H1 (cell line): ENCODE measurements at regions not wholly inside any gene's neighbourhood (a gene's known extent, or its start where the extent isn't known, plus 50 kb on each side); places are given as distances from the start of the nearest gene placed in this dataset.
A peak's percentile ranks its signal among the peaks of the same experiment; 100 is the strongest.

ENCODE experiments used
- CTCF ChIA-PET: fragments of 300-600 bp; sonication (Branson Sonifier 250); formaldehyde crosslinking; loops from one replicate; lab custom pipeline; 2021; ENCODE audit not compliant: partially characterized antibody; lab: Charles Lee
- POLR2A ChIA-PET: fragments of 300-600 bp; sonication (Branson Sonifier 250); formaldehyde crosslinking; loops from one replicate; lab custom pipeline; 2021; ENCODE audit warnings: inconsistent platforms; ENCODE audit not compliant: partially characterized antibody; lab: Charles Lee
- DNase-seq, 2 experiments: peaks; one replicate each; pipeline versions ENCODE4 v3.0.0 to v3.0.0-alpha.2; 2010 to 2022; ENCODE audit warnings: low spot score in 2 of 2, low read depth in 1 of 2, mixed read lengths in 1 of 2
- FAIRE-seq: peaks from 2 replicates; lab custom pipeline; 2011; peaks lifted over from hg19 to GRCh38; lab: Jason Lieb, UNC
- H2AFZ ChIP-seq: 2 replicates; pipeline ENCODE4 v1.8.1; 2012; ENCODE audit warnings: low read length, inconsistent platforms
- H2AK5ac ChIP-seq: 2 replicates; pipeline ENCODE4 v1.6.1; 2013; ENCODE audit warnings: low read depth, low read length
- H2BK120ac ChIP-seq: replicated peaks from 2 replicates; pipeline ENCODE3; 2013; ENCODE audit warnings: low read depth, low read length, inconsistent platforms
- H2BK12ac ChIP-seq: 2 replicates; pipeline ENCODE4 v1.6.1; 2013; ENCODE audit warnings: low read depth, low read length
- H2BK15ac ChIP-seq: 2 replicates; pipeline ENCODE4 v1.6.1; 2013; ENCODE audit warnings: low read length
- H2BK20ac ChIP-seq: 2 replicates; pipeline ENCODE4 v1.6.1; 2013; ENCODE audit warnings: low read length
- H2BK5ac ChIP-seq: 2 replicates; pipeline ENCODE4 v1.6.1; 2013; ENCODE audit warnings: low read depth, low read length
- H3K14ac ChIP-seq: 2 replicates; pipeline ENCODE4 v1.6.1; 2013; ENCODE audit warnings: inconsistent platforms; ENCODE audit not compliant: insufficient read length
- H3K18ac ChIP-seq: 2 replicates; pipeline ENCODE4 v1.6.1; 2013; ENCODE audit warnings: low read length; ENCODE audit errors: extremely low read depth
- H3K23ac ChIP-seq: 2 replicates; pipeline ENCODE4 v1.6.1; 2013; ENCODE audit warnings: inconsistent platforms; ENCODE audit not compliant: insufficient read length
- H3K23me2 ChIP-seq: 2 replicates; pipeline ENCODE4 v1.6.1; 2013; ENCODE audit warnings: low read depth, low read length
- H3K27ac ChIP-seq: 2 replicates; pipeline ENCODE4 v1.6.1; 2011; ENCODE audit warnings: low read depth, low read length, inconsistent platforms
- H3K27me3 ChIP-seq, 4 experiments: replicated peaks in 1 of 4; 1 replicate in 1 of 4; 2 replicates in 3 of 4; pipeline versions ENCODE4 v1.6.1 to v1.8.1; 2011 to 2013; ENCODE audit warnings: low read length in 3 of 4, mild to moderate bottlenecking in 3 of 4, inconsistent platforms in 2 of 4, mixed read lengths in 2 of 4, moderate library complexity in 1 of 4; ENCODE audit not compliant: control insufficient read depth in 3 of 4, insufficient read depth in 3 of 4; ENCODE audit errors: extremely low read depth in 1 of 4
- H3K36me3 ChIP-seq, 4 experiments: 2 replicates each; pipeline versions ENCODE4 v1.6.1 to v1.8.1; 2011 to 2013; ENCODE audit warnings: mild to moderate bottlenecking in 4 of 4, low read length in 3 of 4, moderate library complexity in 2 of 4, control low read depth in 1 of 4, inconsistent platforms in 1 of 4; ENCODE audit not compliant: insufficient read depth in 4 of 4, control insufficient read depth in 2 of 4
- H3K4ac ChIP-seq: replicated peaks from 2 replicates; pipeline ENCODE3; 2013; ENCODE audit warnings: low read length, low read depth, mixed read lengths, inconsistent platforms; ENCODE audit not compliant: insufficient read length
- H3K4me1 ChIP-seq, 4 experiments: replicated peaks in 1 of 4; 1 replicate in 1 of 4; 2 replicates in 3 of 4; pipeline versions ENCODE4 v1.6.1 to v1.8.1; 2011 to 2013; ENCODE audit warnings: low read length in 3 of 4, inconsistent platforms in 2 of 4, mixed read lengths in 1 of 4; ENCODE audit not compliant: insufficient read depth in 4 of 4, control insufficient read depth in 3 of 4
- H3K4me2 ChIP-seq, 2 experiments: 2 replicates each; pipeline versions ENCODE4 v1.6.1 to v1.8.1; 2011 to 2013; ENCODE audit warnings: low read depth in 2 of 2, low read length in 2 of 2, control low read depth in 1 of 2, inconsistent platforms in 1 of 2, mild to moderate bottlenecking in 1 of 2; ENCODE audit not compliant: insufficient read depth in 1 of 2
- H3K4me3 ChIP-seq, 4 experiments: fragments of 200-600, 300-600 bp in 1 of 4; sonication (generic), shearing (Covaris generic), sonication (Bioruptor Twin) in 1 of 4; 2 replicates each; pipeline versions ENCODE4 v1.5.1 to v1.8.1; 2011 to 2016; ENCODE audit warnings: low read length in 4 of 4, low read depth in 3 of 4, control low read depth in 2 of 4, inconsistent platforms in 2 of 4, mild to moderate bottlenecking in 2 of 4, mixed read lengths in 1 of 4, moderate library complexity in 1 of 4; ENCODE audit not compliant: insufficient read depth in 2 of 4; ENCODE audit errors: extremely low read depth in 1 of 4
- H3K56ac ChIP-seq: replicated peaks from 2 replicates; pipeline ENCODE3; 2013; ENCODE audit warnings: low read depth, mild to moderate bottlenecking, mixed read lengths, low read length, inconsistent platforms; ENCODE audit not compliant: insufficient read length
- H3K79me1 ChIP-seq: 2 replicates; pipeline ENCODE4 v1.6.1; 2013; ENCODE audit warnings: low read depth, low read length, control low read depth
- H3K79me2 ChIP-seq, 2 experiments: 2 replicates each; pipeline versions ENCODE4 v1.6.1 to v1.8.1; 2012 to 2013; ENCODE audit warnings: low read length in 2 of 2, mild to moderate bottlenecking in 2 of 2, inconsistent platforms in 1 of 2; ENCODE audit not compliant: insufficient read depth in 2 of 2, control insufficient read depth in 1 of 2
- H3K9ac ChIP-seq, 4 experiments: replicated peaks in 1 of 4; 1 replicate in 1 of 4; 2 replicates in 3 of 4; pipeline versions ENCODE4 v1.6.1 to v1.8.1; 2011 to 2013; ENCODE audit warnings: low read depth in 3 of 4, low read length in 3 of 4, control low read depth in 2 of 4, mild to moderate bottlenecking in 2 of 4, moderate library complexity in 2 of 4, inconsistent platforms in 1 of 4; ENCODE audit errors: extremely low read depth in 1 of 4
- H3K9me3 ChIP-seq, 2 experiments: 2 replicates each; pipeline versions ENCODE4 v1.6.1 to v1.8.1; 2012 to 2013; ENCODE audit warnings: mild to moderate bottlenecking in 2 of 2, moderate library complexity in 2 of 2, control low read depth in 1 of 2, inconsistent platforms in 1 of 2, low read depth in 1 of 2, low read length in 1 of 2, mixed read lengths in 1 of 2; ENCODE audit not compliant: insufficient read depth in 2 of 2
- H4K20me1 ChIP-seq, 2 experiments: replicated peaks in 1 of 2; 2 replicates each; pipeline versions ENCODE3 to v1.8.1; 2011 to 2013; ENCODE audit warnings: inconsistent platforms in 2 of 2, low read length in 2 of 2, mild to moderate bottlenecking in 1 of 2; ENCODE audit not compliant: insufficient read depth in 2 of 2, control insufficient read depth in 1 of 2
- H4K5ac ChIP-seq: 2 replicates; pipeline ENCODE4 v1.6.1; 2013; ENCODE audit warnings: low read length, low read depth, mixed read lengths, inconsistent platforms; ENCODE audit not compliant: insufficient read length
- H4K8ac ChIP-seq: 2 replicates; pipeline ENCODE4 v1.8.0; 2013; ENCODE audit warnings: mild to moderate bottlenecking, moderate library complexity, low read length, inconsistent platforms; ENCODE audit not compliant: insufficient read depth; ENCODE audit errors: extremely low read depth
- H4K91ac ChIP-seq: replicated peaks from 2 replicates; pipeline ENCODE3; 2013; ENCODE audit warnings: low read length, mixed read lengths, inconsistent platforms; ENCODE audit not compliant: insufficient read length
- BRCA1 ChIP-seq: IDR thresholded peaks from 2 replicates; pipeline ENCODE4 v1.6.1; 2012; ENCODE audit warnings: low read depth, low read length, improper control_type of control experiment
- CHD1 ChIP-seq: IDR thresholded peaks from 2 replicates; pipeline ENCODE4 v1.6.1; 2012; ENCODE audit warnings: low read depth, low read length, improper control_type of control experiment
- CREB1 ChIP-seq: IDR thresholded peaks from 2 replicates; pipeline ENCODE4 v1.6.1; 2012; ENCODE audit warnings: inconsistent platforms
- EP300 ChIP-seq, 2 experiments: IDR thresholded peaks; 1 replicate in 1 of 2; 2 replicates in 1 of 2; pipeline ENCODE4 v1.6.1; 2011 to 2012; ENCODE audit warnings: low read depth in 2 of 2, low read length in 2 of 2, mild to moderate bottlenecking in 2 of 2, borderline replicate concordance in 1 of 2, inconsistent platforms in 1 of 2, moderate library complexity in 1 of 2
- HDAC2 ChIP-seq, 2 experiments: fragments of 300-600 bp in 1 of 2; sonication (generic) in 1 of 2; IDR thresholded peaks; 2 replicates each; pipeline ENCODE4 v1.6.1; 2011 to 2012; ENCODE audit warnings: low read depth in 2 of 2, low read length in 2 of 2, mild to moderate bottlenecking in 2 of 2, moderate library complexity in 2 of 2, borderline replicate concordance in 1 of 2, inconsistent platforms in 1 of 2
- RAD21 ChIP-seq, 2 experiments: IDR thresholded peaks in 1 of 2; conservative IDR thresholded peaks in 1 of 2; 2 replicates each; pipeline ENCODE4 v1.6.1; 2011; ENCODE audit warnings: low read depth in 2 of 2, low read length in 2 of 2, improper control_type of control experiment in 1 of 2, inconsistent platforms in 1 of 2, mild to moderate bottlenecking in 1 of 2, moderate library complexity in 1 of 2
- RXRA ChIP-seq: IDR thresholded peaks from 2 replicates; pipeline ENCODE4 v1.6.1; 2011; ENCODE audit warnings: low read depth, mild to moderate bottlenecking, low read length, moderate library complexity; ENCODE audit not compliant: insufficient read depth
- SIN3A ChIP-seq, 2 experiments: IDR thresholded peaks in 1 of 2; conservative IDR thresholded peaks in 1 of 2; 2 replicates each; pipeline ENCODE4 v1.6.1; 2011 to 2012; ENCODE audit warnings: low read length in 2 of 2, improper control_type of control experiment in 1 of 2, low read depth in 1 of 2, mild to moderate bottlenecking in 1 of 2
- WGBS, 2 experiments: shearing (Covaris generic) in 1 of 2; methylation state at CpG; one replicate each; pipeline versions ENCODE4 v1.1.6 to v1.1.7; 2013 to 2015; ENCODE audit warnings: low lambda C conversion rate in 2 of 2, mixed read lengths in 2 of 2, inconsistent platforms in 1 of 2, low coverage in 1 of 2, missing lambda C conversion rate in 1 of 2; ENCODE audit not compliant: insufficient replicate concordance in 2 of 2, insufficient coverage in 1 of 2, insufficient read length in 1 of 2; ENCODE audit errors: extremely low coverage in 1 of 2, missing lambda C conversion rate in 1 of 2; 5-methylcytosine and 5-hydroxymethylcytosine counted together

DNA sequence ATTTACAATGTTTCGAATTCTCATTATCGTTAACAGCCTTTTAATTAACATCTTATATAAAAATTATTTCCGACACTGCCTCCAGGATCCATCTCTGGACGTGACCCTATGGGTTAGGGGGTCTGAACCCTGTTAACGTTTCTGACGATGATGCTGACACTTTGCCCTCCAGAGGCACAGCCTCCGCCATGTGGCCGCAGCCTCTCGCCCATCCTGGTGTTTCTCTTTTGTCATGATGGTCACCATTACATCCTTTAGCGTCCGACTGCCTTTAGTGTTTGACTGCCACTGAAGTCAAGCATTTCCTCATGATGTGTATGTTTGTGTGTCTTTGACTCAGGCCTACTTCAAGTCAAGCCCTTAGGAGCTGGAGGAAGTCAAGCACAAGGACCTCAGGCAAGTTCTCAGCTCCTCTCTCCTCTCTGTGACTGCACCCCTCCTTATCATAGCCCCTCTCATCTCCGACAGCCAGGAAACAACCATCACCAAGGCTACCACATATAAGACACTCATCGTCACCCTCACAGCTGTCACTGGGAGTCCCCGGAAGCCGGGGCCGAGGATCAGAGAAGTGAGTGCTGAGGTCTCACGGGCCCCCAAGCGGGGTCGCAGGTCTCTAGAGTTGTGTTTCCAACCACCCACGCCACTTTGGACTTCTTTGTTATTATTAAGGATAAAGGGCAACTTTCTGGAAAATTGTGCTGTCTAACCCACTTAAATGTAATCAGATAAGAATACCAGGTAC is 96.1 kb upstream of the PPP2R2D start:
- no peak overlapping the region for H2BK5ac ChIP-seq
- H2BK20ac ChIP-seq = 0 out of 2 replicates have a peak overlapping the region, but pooled peaks have one; percentile 5
- H2AFZ ChIP-seq = no peak overlapping the region
- no peak overlapping the region for H3K4ac ChIP-seq
- H3K14ac ChIP-seq = no peak overlapping the region
- H2BK120ac ChIP-seq = no peak overlapping the region
- H4K20me1 ChIP-seq = no peaks in the 10 kb centered on the region
- H3K23ac ChIP-seq = no peak overlapping the region
- no peak overlapping the region for H3K56ac ChIP-seq
- no peak overlapping the region for H3K4me2 ChIP-seq
- no peak overlapping the region for H3K9ac ChIP-seq
- 92% methylated on average over 20 of the region's 20 CpGs; no CpG with 5 or more reads in 1 of the 2 experiments for WGBS, 2 experiments
- FAIRE-seq = no peak
- POLR2A ChIA-PET = no interaction called here
- H3K36me3 ChIP-seq = no peaks in the 10 kb centered on the region
- no peak overlapping the region for H2BK15ac ChIP-seq
- peaks cover under 1% of the 10 kb centered on the region in 2 experiments; a peak in 1 of 4 replicates for H3K9me3 ChIP-seq
- H4K91ac ChIP-seq = no peak overlapping the region
- H4K8ac ChIP-seq = no peak overlapping the region
- H2BK12ac ChIP-seq = peak overlapping the region; percentile 30; the same call in 1 of the 2 replicates
- no peaks in the 10 kb centered on the region for H3K79me2 ChIP-seq
- H3K18ac ChIP-seq = no peak overlapping the region
- DNase-seq = peak in 1 of 2 experiments; percentile 31
- H3K4me1 ChIP-seq = peaks cover 0 to 5% (median 1%) of the 10 kb centered on the region in 4 experiments; a peak in 3 of 7 replicates
- H3K4me3 ChIP-seq = no peak overlapping the region
- H3K27ac ChIP-seq = no peak overlapping the region
- H3K23me2 ChIP-seq = no peaks in the 10 kb centered on the region
- 0 out of 2 replicates have a peak overlapping the region, but pooled peaks have one; percentile 10 for H2AK5ac ChIP-seq
- no peaks in the 10 kb centered on the region; a peak in 1 of 7 replicates for H3K27me3 ChIP-seq
- H3K79me1 ChIP-seq = no peaks in the 10 kb centered on the region
- H4K5ac ChIP-seq = no peak overlapping the region
- CTCF ChIA-PET = interaction anchor here (0.7 to 2.4 kb wide), 7 partner anchors 12 to 138 kb away, joined by 3 to 7 read pairs (median 4); no protein-coding TSS in a partner anchor
- TF ChIP-seq SIN3A (conservative IDR thresholded peaks at IDR 0.05 in 1 of 2, IDR thresholded peaks at IDR 0.05 in 1 of 2; ENCODE audit: low read depth in 1 of 2, low read length in 2 of 2) = no peak
- TF ChIP-seq HDAC2 (IDR thresholded peaks at IDR 0.05; ENCODE audit: borderline replicate concordance in 1 of 2, low read depth in 2 of 2, low read length in 2 of 2) = no peak
- no peak for TF ChIP-seq EP300 (IDR thresholded peaks at IDR 0.05; ENCODE audit: borderline replicate concordance in 1 of 2, low read depth in 2 of 2, low read length in 2 of 2)
- no peak for TF ChIP-seq CREB1
- TF ChIP-seq RXRA = no peak
- no peak for TF ChIP-seq BRCA1
- no peak for TF ChIP-seq CHD1
- no peak for TF ChIP-seq RAD21 (IDR thresholded peaks at IDR 0.05 in 1 of 2, conservative IDR thresholded peaks at IDR 0.05 in 1 of 2; ENCODE audit: low read depth in 2 of 2, low read length in 2 of 2)
